GM19023 (cell line): ENCODE measurements at regions not wholly inside any gene's neighbourhood (a gene's known extent, or its start where the extent isn't known, plus 50 kb on each side); places are given as distances from the start of the nearest gene placed in this dataset.

Experiments used
- ATAC-seq: cut with Tn5 transposase; IDR thresholded peaks from one replicate; pipeline ENCODE4 v1.9.1; 2021; ENCODE audit warnings: mild to moderate bottlenecking, moderate library complexity; ENCODE audit not compliant: unreplicated experiment

DNA sequence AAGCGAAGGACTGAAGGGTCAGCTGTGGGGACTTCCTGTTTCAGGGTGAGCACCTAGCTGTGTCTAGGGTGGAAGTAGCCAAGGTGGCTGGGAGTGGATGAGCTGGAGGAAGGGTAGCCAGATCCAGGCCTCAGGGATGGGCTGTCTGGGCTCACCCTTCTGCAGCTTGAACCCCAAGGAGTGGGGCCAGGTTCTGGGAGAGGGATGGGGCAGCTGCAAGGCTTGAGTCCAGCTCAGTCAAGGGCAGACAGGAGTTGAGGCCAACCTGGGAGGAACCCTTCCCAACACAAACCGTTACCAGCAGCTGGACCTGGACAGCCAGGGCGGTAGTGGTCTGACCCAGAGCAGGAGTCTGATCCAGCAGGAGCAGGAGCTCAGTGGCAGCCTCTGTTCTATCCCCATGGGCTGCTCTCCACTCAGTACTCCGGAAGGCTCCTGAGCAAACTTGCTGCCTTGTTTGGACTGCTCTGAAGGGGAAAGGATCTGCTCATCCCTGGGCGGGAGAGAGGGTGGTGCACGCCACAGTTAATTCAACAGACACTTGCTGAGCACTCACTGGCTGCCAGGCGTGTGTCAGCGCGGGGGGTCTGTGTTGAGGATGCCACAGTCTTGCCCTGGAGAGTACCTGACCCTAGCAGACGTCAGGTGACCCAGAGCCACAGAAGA, 53.8 kb upstream of the THY1 start:
- ATAC-seq, result no peak

GRCh38 chr11:119476038-119476437, 53.1 kb upstream of the THY1 start:
- no peak for ATAC-seq

GRCh38 chr11:119474682-119475596, 52.0 kb upstream of the THY1 start:
- ATAC-seq, result no peak

DNA sequence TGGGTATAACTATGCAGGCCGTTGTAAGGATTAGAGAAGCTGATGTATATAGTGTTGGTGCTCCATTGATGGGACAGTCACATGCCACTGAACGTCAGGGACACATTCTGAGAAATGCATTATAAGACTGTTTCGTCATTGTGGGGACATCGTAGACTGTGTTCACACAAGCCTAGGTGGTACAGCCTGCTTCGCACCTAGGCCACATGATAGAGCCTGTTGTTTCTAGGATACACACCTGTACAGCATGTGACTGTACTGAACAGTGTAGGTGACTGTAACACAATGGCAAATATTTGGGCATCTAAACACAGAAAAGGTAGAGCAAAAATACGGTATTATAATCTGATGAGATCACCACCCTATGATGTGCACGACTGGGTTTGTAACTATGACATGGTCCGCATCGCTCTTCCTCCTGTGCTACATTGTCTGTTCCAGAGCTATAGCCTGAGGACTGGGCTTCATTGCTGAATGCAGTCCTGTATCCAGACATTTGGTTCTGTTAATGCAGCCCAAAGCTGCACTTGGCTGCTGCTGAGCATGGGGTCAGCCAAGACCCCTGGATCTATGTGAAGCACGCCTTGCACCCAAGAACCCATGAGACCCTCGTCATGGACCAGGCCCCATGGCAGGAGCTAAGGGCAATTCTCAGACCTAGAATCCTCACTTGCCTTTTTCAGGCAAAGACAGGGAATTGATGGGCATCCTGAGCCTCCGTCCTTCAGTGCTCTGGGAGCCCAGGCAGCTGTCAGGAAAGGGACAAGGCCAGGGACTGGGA, 51.1 kb upstream of the THY1 start:
- no peak for ATAC-seq

DNA sequence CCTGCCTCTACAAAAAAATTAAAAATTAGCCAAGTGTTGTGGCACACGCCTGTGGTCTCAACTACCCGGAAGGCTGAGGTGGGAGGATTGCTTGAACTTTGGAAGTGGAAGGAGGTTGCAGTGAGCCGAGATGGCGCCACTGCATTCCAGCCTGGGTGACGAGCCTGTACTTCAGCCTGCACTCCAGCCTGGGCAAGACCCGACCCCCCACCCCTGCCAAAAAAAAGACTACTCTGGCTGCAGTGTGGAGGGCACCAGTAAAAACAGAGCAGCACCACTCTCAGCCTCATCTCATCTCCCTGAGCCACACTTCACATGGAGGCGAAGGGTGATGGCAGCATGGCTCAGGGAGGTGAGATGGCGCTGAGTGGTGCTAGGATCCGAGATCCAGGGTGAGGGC, 50.3 kb upstream of the THY1 start:
- no peak for ATAC-seq

DNA sequence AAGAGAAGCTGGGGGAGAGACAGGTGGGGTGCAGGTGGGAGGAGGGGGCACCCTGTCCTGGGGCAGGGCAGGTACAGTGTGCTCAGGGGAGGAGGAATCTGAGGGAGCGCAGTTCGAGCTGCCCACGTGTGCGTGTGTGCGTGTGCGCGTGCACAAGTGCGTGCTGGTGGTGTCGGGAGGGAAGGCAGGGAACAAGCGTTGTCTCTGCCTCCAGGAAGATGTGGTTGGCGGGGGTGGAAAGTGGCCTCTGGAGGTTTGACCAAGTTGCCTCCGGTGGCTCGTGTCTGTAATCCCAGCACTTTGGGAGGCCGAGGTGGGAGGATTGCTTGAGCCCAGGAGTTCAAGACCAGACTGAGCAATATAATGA, 49.9 kb upstream of the THY1 start:
- no peak for ATAC-seq
